GM12892 (cell line): ENCODE measurements at regions not wholly inside any gene's neighbourhood (a gene's known extent, or its start where the extent isn't known, plus 50 kb on each side); places are given as distances from the start of the nearest gene placed in this dataset.

Experiments
- DNase-seq: peaks from one replicate; pipeline ENCODE4 v3.0.0; 2011; ENCODE audit not compliant: insufficient read length
- FAIRE-seq: peaks from 2 replicates; lab custom pipeline; 2011; peaks lifted over from hg19 to GRCh38; lab: Jason Lieb, UNC
- POLR2A ChIP-seq: IDR thresholded peaks from 2 replicates; pipeline ENCODE4 v1.6.1; 2011; ENCODE audit warnings: low read depth, low read length, control low read depth
- POLR2AphosphoS5 ChIP-seq: IDR thresholded peaks from 2 replicates; pipeline ENCODE4 v1.6.1; 2011; ENCODE audit warnings: low read depth, low read length, control low read depth
- TAF1 ChIP-seq: IDR thresholded peaks from 2 replicates; pipeline ENCODE4 v1.6.1; 2011; ENCODE audit warnings: low read depth, mild to moderate bottlenecking, control low read depth, low read length, borderline replicate concordance

- DNase-seq (no peak), FAIRE-seq (no peak)
- TF ChIP-seq TAF1 (no peak), POLR2A (no peak), POLR2AphosphoS5 (no peak)
These were observed 379.6 kb downstream of the TNS3 start for GRCh38 chr7:47202146-47202783.

- no peak for FAIRE-seq
- TF ChIP-seq POLR2A (no peak), POLR2AphosphoS5 (no peak), TAF1 (no peak)
- no peak for DNase-seq
These were observed 383.8 kb downstream of the TNS3 start for GRCh38 chr7:47198159-47198558.

- no peak for TF ChIP-seq POLR2AphosphoS5
- no peak for TF ChIP-seq POLR2A
- no peak for TF ChIP-seq TAF1
These were observed 384.4 kb downstream of the TNS3 start for GRCh38 chr7:47197486-47197885.

DNA sequence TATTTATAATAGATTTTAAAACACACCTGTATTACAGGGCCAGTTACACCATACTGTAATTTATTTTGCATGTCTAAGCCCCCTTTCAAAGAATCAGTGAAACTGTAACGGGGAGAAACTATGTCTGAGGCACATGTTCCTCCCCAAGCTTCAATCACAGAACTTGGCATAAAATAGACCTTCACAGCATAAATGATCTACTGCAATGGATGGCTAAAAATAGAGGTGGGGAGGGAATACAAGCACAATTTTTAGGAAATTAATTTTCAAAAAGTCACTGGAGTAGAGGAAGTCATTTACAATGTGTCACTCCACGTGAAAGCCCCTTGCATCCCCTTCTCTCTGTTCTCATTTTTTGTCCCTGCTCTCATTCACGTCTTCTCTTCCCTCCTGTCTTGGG is 385.2 kb downstream of the TNS3 start:
- FAIRE-seq = no peak
- TF ChIP-seq TAF1 = no peak
- TF ChIP-seq POLR2A = no peak
- TF ChIP-seq POLR2AphosphoS5 = no peak
- no peak for DNase-seq

More at GRCh38 chr7:47197486-47197885, 384.4 kb downstream of the TNS3 start:
- no peak for FAIRE-seq
- no peak for DNase-seq

- DNase-seq (no peak), FAIRE-seq (no peak)
- TF ChIP-seq POLR2AphosphoS5 (no peak), TAF1 (no peak)
These were observed 385.7 kb downstream of the TNS3 start for GRCh38 chr7:47196106-47196645.

DNA sequence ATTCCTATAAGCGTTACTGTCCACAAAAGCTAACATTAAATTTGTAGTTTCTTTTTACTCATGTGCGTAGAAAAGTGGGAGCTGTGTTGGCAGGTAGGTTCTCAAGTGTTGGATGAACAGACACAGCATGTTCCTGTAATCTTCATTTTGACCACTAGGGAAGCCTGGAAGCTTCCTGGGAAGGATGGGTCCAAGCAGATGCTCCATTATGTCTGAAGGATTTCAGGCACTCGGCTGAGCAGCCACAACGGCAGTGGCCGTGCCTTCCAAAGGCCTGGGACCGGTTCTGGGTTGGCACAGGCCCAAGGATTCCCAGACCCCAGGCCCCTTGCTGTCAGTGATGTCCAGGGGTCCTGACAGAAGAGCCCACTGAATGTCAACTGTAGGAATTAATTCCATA is 386.3 kb downstream of the TNS3 start:
- FAIRE-seq (no peak), DNase-seq (no peak)
- no peak for TF ChIP-seq POLR2A
- TF ChIP-seq POLR2AphosphoS5 = no peak
- TF ChIP-seq TAF1 = no peak

DNA sequence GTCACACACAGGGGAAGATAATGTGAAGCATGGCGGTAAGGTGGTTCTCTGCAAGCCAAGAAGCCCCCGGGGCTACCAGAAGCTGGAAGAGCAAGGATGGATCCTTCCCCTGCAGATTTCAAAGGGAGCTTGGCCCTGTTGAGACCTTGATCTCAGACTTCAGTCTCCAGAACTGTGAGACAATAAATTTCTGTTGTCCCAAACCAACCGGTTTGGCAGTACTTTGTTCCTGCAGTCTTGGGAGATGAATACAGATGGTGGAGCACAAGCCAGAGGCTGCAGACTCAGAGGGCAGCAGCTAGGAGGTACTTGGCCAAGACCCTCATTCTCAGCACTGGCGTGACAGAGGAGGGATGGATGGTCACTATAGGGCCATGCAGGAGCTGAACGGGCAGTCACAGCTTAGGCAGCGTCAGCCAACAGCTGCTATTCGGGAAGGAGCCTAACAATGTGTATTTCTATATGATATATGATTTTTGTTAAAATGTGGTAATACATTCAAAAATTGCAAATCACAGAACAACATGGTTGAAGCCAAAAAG is 387.3 kb downstream of the TNS3 start:
- FAIRE-seq (no peak), DNase-seq (no peak)
- no peak for TF ChIP-seq POLR2A
- no peak for TF ChIP-seq TAF1
- TF ChIP-seq POLR2AphosphoS5 = no peak

DNA sequence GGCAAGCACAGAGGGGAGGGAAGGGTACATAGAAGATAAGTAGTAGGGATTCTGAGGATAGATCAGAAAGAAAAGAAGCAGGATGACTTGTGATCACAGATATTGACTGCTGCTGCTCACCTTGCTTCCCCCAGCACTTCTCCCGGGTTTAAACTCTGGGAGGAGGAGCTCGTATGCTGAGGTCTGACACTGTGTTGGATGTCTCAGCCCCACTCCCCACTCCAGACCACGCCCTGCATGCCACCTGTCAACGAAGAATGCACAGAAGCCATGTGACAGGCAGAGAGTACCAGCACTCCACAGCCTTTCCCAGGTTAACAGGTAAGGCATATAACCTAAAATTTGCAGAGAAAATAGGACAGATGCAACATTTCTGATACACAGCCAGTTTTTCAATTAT is 388.9 kb downstream of the TNS3 start:
- FAIRE-seq (no peak), DNase-seq (no peak)
- no peak for TF ChIP-seq TAF1
- no peak for TF ChIP-seq POLR2A
- TF ChIP-seq POLR2AphosphoS5 = no peak

DNA sequence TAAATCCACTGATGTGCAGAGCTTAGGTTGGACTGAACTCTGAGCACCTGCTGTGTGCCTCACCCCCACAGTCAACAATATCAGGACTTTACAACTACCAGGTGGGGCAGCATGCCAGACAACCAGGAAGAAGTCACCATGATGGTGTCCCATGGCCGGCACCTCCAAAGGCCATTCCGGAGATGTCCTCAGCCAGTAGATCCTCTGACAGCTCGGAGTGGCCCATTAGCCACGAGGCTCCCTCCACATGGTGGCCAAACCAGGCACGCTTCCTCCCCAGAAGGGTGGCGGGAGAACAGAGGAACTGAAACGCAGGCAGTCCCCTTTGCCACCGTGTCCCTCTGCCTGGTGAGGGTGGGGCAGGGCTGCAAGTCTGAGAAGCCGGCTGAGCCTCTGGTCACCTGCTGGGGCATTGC is 390.0 kb downstream of the TNS3 start:
- DNase-seq (no peak), FAIRE-seq (no peak)
- TF ChIP-seq POLR2AphosphoS5 (no peak), TAF1 (no peak), POLR2A (no peak)

GRCh38 chr7:47191316-47191715 is 390.6 kb downstream of the TNS3 start:
- no peak for DNase-seq
- no peak for FAIRE-seq

GRCh38 chr7:47190462-47190861 is 391.4 kb downstream of the TNS3 start:
- no peak for TF ChIP-seq POLR2A
- no peak for TF ChIP-seq TAF1
- no peak for TF ChIP-seq POLR2AphosphoS5
- no peak for FAIRE-seq
- DNase-seq = no peak

More at GRCh38 chr7:47191316-47191715, 390.6 kb downstream of the TNS3 start:
- TF ChIP-seq POLR2AphosphoS5 (no peak), TAF1 (no peak), POLR2A (no peak)

DNA sequence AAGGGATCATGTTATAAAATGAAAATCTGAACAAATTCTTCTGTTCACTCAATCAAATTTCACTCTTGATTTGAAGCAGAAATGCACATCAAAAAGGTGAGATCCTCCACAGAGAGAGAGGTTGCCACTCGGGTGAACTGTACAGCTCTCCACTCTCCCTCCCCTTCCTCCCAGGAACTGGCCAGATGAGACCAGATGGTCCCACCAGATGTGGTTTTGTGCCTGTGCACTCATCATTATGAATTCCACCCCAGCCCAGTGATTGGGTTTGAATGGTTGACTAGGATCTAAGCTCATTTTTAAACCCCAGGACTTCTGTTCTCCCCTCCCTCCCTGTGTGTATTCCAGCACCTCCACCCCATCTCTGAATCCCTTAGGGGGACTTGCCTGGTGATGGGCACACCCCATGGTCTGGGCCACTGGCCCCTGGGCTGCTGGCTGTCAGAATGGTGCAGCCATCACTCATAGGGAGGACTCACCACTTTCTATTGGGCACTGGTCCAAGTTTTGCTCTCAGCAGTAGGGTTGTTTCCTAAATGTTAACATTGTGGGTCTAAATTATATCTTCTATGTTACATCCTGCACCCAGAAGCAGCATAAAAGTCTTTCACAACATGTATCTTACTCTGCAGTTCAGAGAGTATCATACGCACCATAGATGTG is 393.1 kb downstream of the TNS3 start:
- TF ChIP-seq POLR2A (no peak), TAF1 (no peak), POLR2AphosphoS5 (no peak)
- no peak for FAIRE-seq
- no peak for DNase-seq
